Stimulated activated CD4-positive, alpha-beta T cell treated with anti-CD3 and anti-CD28 coated beads, Interleukin-12 subunit alpha, Interleukin-12 subunit beta, amount 100 ng/mL, for 4 hours (primary cell): ENCODE measurements at regions not wholly inside any gene's neighbourhood (a gene's known extent, or its start where the extent isn't known, plus 50 kb on each side); places are given as distances from the start of the nearest gene placed in this dataset.
A peak's percentile ranks its signal among the peaks of the same experiment; 100 is the strongest.

Experiments used
- DNase-seq: peaks from one replicate; pipeline ENCODE4 v3.0.0-alpha.2; 2020

DNA sequence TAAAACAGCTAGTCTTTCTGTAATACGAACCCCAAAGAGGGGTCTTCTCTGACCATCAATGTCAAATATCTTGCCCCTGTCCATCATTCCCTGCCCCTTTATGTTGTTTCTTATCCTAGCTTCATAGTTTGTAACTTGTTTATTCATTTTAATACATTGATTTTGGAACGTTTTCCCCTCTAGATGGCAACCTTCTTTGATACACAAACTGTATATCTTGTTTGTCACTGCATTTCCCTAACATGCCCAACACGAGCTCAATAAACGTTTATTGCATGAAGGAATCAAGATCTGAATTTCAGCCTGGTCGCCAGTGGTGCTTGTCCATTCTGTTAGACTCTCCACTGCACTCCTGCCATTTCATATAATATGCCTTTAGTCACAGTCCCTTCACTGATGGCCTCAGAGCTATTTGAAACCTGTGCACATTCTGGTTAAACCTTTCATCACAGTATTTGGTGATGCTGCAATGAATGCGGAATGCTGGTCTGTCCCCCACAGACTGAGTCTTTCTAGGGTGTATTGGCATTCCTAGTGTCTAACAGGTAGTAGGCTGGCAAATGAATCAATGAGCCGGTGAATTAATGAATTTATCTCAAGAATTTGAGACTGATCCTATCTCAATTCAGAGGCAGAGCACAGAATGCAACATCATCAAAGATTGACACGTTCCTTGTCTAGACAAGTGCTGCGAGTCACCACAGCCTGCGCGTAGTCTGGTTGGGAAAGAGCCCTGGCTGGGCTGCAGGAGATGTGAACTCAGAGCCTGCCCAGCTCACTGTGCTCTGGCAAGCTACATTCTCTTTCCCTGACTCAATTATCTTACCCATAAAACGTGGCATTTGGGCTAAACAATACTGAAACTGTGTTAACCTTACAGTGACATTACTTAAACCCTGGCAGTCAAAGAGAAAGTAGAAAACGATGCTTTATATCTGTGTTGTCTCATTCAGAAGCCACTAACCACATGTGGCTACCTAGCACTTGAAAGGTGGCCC lies 55.2 kb upstream of the FRMD4A start:
- peak; percentile 33 for DNase-seq

DNA sequence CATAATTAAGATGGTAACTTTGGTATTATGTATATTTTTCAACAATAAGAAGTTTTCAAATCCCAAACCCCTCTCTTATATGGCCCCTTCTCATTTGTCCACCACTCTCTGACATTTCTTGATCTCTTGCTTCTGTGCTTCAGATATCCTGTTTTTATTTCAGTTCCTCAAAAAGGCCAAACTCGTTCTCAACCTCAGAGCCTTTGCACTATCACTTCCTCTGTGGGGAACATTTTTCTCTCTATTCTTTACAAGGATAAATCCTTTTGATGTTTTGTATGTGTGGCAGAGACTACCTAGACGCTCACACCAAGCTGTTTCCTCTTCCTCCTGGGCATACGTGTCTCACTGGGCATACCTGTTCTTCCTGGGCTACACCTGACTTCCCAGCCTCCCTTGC lies 54.2 kb upstream of the FRMD4A start:
- DNase-seq, result no peak

DNA sequence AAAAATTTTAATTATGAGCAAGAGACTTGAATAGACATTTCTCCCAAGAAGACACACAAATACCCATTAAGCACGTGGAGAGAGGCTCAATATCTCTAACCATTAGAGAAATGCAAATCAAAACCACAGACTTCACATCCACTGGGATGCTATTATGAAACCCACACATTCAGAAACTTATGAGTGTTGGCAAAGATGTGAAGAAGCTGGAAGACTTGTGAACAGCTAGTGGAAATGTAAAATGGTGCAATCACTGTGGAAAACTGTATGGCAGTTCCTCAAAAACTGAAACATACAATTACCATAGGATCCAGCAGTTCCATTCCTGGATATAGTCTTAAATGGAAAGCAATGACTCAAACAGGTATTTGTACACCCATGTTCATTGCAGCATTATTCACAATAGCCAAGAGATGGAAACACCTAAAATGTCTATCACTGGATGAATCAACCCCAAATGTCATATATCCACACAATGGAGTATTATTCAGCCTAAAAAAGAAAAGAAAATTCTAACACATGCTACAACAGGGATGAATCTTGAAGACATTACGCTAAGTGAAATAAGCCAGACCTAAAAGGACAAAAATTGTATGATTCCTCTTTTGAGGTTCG lies 53.5 kb upstream of the FRMD4A start:
- DNase-seq, result no peak

DNA sequence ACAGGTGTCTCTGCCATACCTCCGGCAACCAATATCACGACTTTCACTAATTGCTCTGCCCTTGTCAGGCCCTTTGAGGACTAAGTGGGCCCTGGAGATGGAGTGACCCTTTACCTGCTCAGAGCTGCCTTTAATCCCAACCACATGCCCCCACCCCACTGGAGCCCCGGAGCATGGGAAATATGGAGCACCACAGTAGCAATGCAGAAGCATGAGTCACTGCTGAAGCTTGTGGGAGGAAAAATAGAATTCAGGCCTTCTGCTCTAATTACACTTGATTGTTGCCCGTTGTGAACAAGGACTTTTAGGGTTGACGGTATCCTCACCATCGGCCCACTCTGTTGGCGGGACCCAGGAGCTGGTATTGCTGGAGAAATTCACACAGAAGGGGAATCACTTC lies 52.5 kb upstream of the FRMD4A start:
- DNase-seq, result no peak

DNA sequence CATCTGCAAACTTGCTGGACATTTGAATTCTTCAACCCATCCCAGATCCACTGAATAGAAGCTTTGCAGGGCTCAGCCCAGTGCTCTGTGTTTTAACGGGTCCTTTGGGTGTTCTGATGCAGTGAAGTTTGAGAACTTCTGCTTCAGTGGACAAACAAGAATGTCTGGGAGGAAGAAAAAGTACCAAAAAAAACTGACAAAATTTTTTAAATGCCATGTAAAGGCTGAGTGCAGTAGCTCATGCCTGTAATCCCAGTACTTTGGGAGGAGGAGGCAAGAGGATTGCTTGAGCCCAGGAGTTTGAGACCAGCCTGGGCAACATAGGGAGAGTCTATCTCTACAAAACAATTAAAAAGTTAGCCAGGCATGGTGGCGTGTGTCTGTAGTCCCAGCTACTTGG lies 51.8 kb upstream of the FRMD4A start:
- no peak for DNase-seq

DNA sequence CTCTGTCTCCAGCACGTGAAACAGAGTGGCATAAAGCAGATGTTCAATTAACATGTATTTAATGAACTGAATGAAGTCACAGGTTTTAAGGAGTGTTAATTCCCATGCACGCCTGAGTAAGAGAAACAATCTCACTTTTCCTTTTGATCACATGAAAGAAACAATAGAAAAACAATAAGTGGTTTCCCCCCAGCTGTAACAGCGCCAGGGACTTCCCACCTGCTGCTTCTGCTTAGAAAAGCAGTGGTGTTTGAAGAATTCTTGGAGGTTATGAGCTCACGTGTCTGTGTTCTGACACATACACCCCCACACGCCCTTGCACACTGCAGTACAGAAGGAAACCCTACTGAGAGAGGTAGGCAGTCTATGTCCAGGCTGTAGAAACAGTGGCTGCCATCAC lies 51.3 kb upstream of the FRMD4A start:
- peak; percentile 45 for DNase-seq

DNA sequence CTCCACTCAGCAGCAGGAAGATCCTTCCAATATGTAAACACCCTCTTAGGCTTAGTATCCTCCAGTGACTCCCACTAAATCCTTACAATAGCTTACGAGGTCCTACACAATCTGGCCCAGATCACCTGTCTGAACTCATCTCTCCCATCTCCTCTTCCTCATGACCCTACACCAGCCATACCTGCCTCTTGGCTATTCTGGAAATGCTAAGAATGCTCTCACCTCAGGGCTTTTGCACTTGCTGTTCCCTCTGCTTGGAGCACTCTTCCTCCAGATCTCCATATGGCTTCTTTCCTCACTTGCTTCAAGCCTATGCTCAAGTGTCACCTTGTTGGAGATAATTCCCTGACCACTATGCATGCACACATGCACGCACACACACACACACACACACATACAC lies 50.8 kb upstream of the FRMD4A start:
- no peak for DNase-seq

DNA sequence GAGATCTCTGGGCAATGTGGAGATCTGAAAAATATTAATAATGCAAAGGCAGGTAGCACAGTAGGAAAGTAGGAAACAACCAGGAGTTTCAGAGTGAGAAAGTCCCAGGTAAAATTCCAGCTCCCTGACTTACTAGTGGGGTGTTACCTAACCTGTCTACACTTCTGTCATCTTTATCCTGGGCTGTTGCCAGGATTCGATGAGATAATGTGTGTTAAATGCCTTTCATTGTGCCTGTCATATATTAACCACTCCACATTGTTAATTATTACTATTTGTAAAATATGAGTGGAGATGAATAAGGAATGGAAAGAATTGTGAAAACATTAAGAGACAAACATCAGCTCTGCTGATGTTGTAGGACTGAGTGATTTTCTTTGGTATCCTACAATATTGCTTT lies 50.0 kb upstream of the FRMD4A start:
- DNase-seq, result no peak
